Mesenchymal stem cell (in vitro differentiated cells and primary cell): ENCODE measurements at regions not wholly inside any gene's neighbourhood (a gene's known extent, or its start where the extent isn't known, plus 50 kb on each side); places are given as distances from the start of the nearest gene placed in this dataset.
A peak's percentile ranks its signal among the peaks of the same experiment; 100 is the strongest.

Experiments
- DNase-seq: peaks from one replicate; pipeline ENCODE4 v3.0.0-alpha.2; 2013
- H2AFZ ChIP-seq: one replicate; pipeline ENCODE4 v1.6.1; 2013; ENCODE audit warnings: low read depth, mild to moderate bottlenecking, control low read depth, inconsistent platforms, low read length, moderate library complexity
- H2AK5ac ChIP-seq: 2 replicates; pipeline ENCODE4 v1.6.1; 2013; ENCODE audit warnings: low read length, moderate library complexity, mild to moderate bottlenecking, inconsistent platforms; ENCODE audit not compliant: severe bottlenecking
- H2BK120ac ChIP-seq: one replicate; pipeline ENCODE4 v1.6.1; 2013; ENCODE audit warnings: low read depth, mild to moderate bottlenecking, inconsistent platforms, low read length, moderate library complexity
- H2BK12ac ChIP-seq, 2 experiments: one replicate each; pipeline ENCODE4 v1.6.1; 2013; ENCODE audit warnings: inconsistent platforms in 2 of 2, low read length in 2 of 2, mild to moderate bottlenecking in 2 of 2, moderate library complexity in 2 of 2, control low read depth in 1 of 2
- H2BK15ac ChIP-seq: one replicate; pipeline ENCODE4 v1.6.1; 2013; ENCODE audit warnings: mild to moderate bottlenecking, low read depth, inconsistent platforms; ENCODE audit not compliant: poor library complexity, severe bottlenecking
- H2BK5ac ChIP-seq: 2 replicates; pipeline ENCODE4 v1.6.1; 2013; ENCODE audit warnings: low read depth, mild to moderate bottlenecking, low read length, control low read depth, inconsistent platforms; ENCODE audit not compliant: poor library complexity, severe bottlenecking
- H3K14ac ChIP-seq, 2 experiments: one replicate each; pipeline ENCODE4 v1.6.1; 2013; ENCODE audit warnings: inconsistent platforms in 2 of 2, low read length in 2 of 2, control low read depth in 1 of 2, mild to moderate bottlenecking in 1 of 2, moderate library complexity in 1 of 2
- H3K18ac ChIP-seq, 2 experiments: one replicate each; pipeline ENCODE4 v1.6.1; 2013; ENCODE audit warnings: inconsistent platforms in 2 of 2, low read length in 2 of 2, control low read depth in 1 of 2, low read depth in 1 of 2, mild to moderate bottlenecking in 1 of 2
- H3K23ac ChIP-seq, 2 experiments: one replicate each; pipeline ENCODE4 v1.6.1; 2013; ENCODE audit warnings: inconsistent platforms in 2 of 2, low read length in 2 of 2, mild to moderate bottlenecking in 2 of 2, moderate library complexity in 2 of 2, control low read depth in 1 of 2
- H3K27ac ChIP-seq: 2 replicates; pipeline ENCODE4 v1.5.1; 2013; ENCODE audit warnings: mild to moderate bottlenecking, moderate library complexity, low read length, control low read depth, inconsistent platforms; ENCODE audit not compliant: poor library complexity, severe bottlenecking
- H3K27me3 ChIP-seq, 2 experiments: 2 replicates each; pipeline versions ENCODE4 v1.6.1 to v1.7.0; 2013; ENCODE audit warnings: low read length in 2 of 2, mild to moderate bottlenecking in 2 of 2, moderate library complexity in 2 of 2, control low read depth in 1 of 2, inconsistent platforms in 1 of 2; ENCODE audit not compliant: control insufficient read depth in 1 of 2, insufficient read depth in 1 of 2
- H3K36me3 ChIP-seq, 2 experiments: 2 replicates each; pipeline versions ENCODE4 v1.6.1 to v1.7.0; 2013; ENCODE audit warnings: low read length in 2 of 2, control low read depth in 1 of 2, inconsistent platforms in 1 of 2, low read depth in 1 of 2, mild to moderate bottlenecking in 1 of 2; ENCODE audit not compliant: insufficient read depth in 2 of 2, control insufficient read depth in 1 of 2
- H3K4ac ChIP-seq, 2 experiments: one replicate each; pipeline ENCODE4 v1.6.1; 2013; ENCODE audit warnings: inconsistent platforms in 2 of 2, low read length in 2 of 2, mild to moderate bottlenecking in 2 of 2, moderate library complexity in 2 of 2, control low read depth in 1 of 2, low read depth in 1 of 2
- H3K4me1 ChIP-seq: 2 replicates; pipeline ENCODE4 v1.6.1; 2013; ENCODE audit warnings: low read depth, low read length, control low read depth; ENCODE audit not compliant: control insufficient read depth, insufficient read depth
- H3K4me2 ChIP-seq: 2 replicates; pipeline ENCODE4 v1.6.1; 2013; ENCODE audit warnings: low read length, mild to moderate bottlenecking, inconsistent platforms; ENCODE audit not compliant: poor library complexity, severe bottlenecking
- H3K4me3 ChIP-seq, 2 experiments: 2 replicates each; pipeline versions ENCODE4 v1.5.1 to v1.7.0; 2013; ENCODE audit warnings: low read length in 2 of 2, mild to moderate bottlenecking in 2 of 2, control low read depth in 1 of 2, low read depth in 1 of 2; ENCODE audit not compliant: insufficient read depth in 1 of 2
- H3K79me1 ChIP-seq: replicated peaks from 2 replicates; pipeline ENCODE4 v1.6.1; 2013; ENCODE audit warnings: mild to moderate bottlenecking, control low read depth, low read length, inconsistent platforms; ENCODE audit not compliant: poor library complexity, severe bottlenecking
- H3K9ac ChIP-seq: 2 replicates; pipeline ENCODE4 v1.7.0; 2013; ENCODE audit warnings: mild to moderate bottlenecking, low read length, moderate library complexity
- H3K9me3 ChIP-seq: 2 replicates; pipeline ENCODE4 v1.7.0; 2013; ENCODE audit warnings: mild to moderate bottlenecking, low read length; ENCODE audit not compliant: control insufficient read depth
- H4K8ac ChIP-seq: one replicate; pipeline ENCODE4 v1.6.1; 2013; ENCODE audit warnings: inconsistent platforms, mild to moderate bottlenecking, low read length, moderate library complexity
- H4K91ac ChIP-seq: one replicate; pipeline ENCODE4 v1.6.1; 2013; ENCODE audit warnings: mild to moderate bottlenecking, low read length, inconsistent platforms
- WGBS: methylation state at CpG from one replicate; pipeline ENCODE4 v1.1.7; 2013; ENCODE audit warnings: mixed read lengths; 5-methylcytosine and 5-hydroxymethylcytosine counted together

DNA sequence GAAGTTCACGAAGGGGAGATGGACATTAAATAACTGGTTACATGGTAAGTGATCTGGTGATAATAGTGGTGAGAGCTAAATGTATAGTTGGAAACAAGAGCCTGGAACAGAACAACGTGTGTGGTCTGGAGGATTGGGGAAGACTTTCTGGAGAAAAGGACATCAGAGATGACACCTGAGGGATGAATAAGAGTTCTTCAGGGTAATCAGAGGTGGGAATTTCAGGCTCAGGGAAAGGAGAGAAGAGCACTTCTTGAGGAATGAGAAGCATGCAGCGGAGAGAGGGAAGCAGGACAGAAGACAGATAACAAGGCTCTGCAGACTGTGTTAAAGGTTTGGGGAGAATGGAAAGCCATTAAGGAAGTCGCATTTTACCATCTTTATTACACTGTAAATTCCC lies 450.7 kb downstream of the TNS1 start:
- no peak overlapping the region for H3K4me2 ChIP-seq
- H3K27ac ChIP-seq: peak overlapping the region; percentile 83
- H2AFZ ChIP-seq: no peak overlapping the region
- H4K91ac ChIP-seq: no peak overlapping the region
- peak overlapping the region; percentile 45 for H2BK5ac ChIP-seq
- H2BK15ac ChIP-seq: no peak overlapping the region
- H2AK5ac ChIP-seq: peak overlapping the region; percentile 86
- no peaks in the 10 kb centered on the region for H3K9me3 ChIP-seq
- H3K36me3 ChIP-seq: no peaks in the 10 kb centered on the region
- H3K4ac ChIP-seq: peak overlapping the region in 1 of 2 experiments; percentile 73
- H2BK120ac ChIP-seq: no peak overlapping the region
- no peak overlapping the region for H3K23ac ChIP-seq
- no peaks in the 10 kb centered on the region for H3K79me1 ChIP-seq
- peaks cover 7% of the 10 kb centered on the region for H3K4me1 ChIP-seq
- DNase-seq: no peak
- H3K27me3 ChIP-seq: peaks cover 0 to 8% of the 10 kb centered on the region in 2 experiments
- H3K18ac ChIP-seq: peak overlapping the region in 1 of 2 experiments; percentile 64
- no peak overlapping the region for H3K14ac ChIP-seq
- H2BK12ac ChIP-seq: no peak overlapping the region
- no peak overlapping the region for H3K4me3 ChIP-seq
- no peak overlapping the region for H3K9ac ChIP-seq
- 36% methylated on average over 4 of the region's 4 CpGs for WGBS
- H4K8ac ChIP-seq: no peak overlapping the region

- peak; percentile 51 for DNase-seq
- H3K4me2 ChIP-seq: no peak overlapping the region
- H2BK15ac ChIP-seq: no peak overlapping the region
- peak overlapping the region; percentile 83 for H3K27ac ChIP-seq
- H3K27me3 ChIP-seq: peaks cover 0 to 3% of the 10 kb centered on the region in 2 experiments
- peaks cover 3% of the 10 kb centered on the region for H3K9me3 ChIP-seq
- no peak overlapping the region for H3K14ac ChIP-seq
- no peaks in the 10 kb centered on the region for H3K79me1 ChIP-seq
- no peak overlapping the region for H4K91ac ChIP-seq
- no peak overlapping the region for H3K23ac ChIP-seq
- peak overlapping the region; percentile 86 for H2AK5ac ChIP-seq
- H3K36me3 ChIP-seq: no peaks in the 10 kb centered on the region
- no peak overlapping the region for H2AFZ ChIP-seq
- H3K18ac ChIP-seq: peak overlapping the region in 1 of 2 experiments; percentile 23
- H2BK12ac ChIP-seq: peak overlapping the region in 1 of 2 experiments; percentile 54
- peak overlapping the region; percentile 60 for H4K8ac ChIP-seq
- H3K4ac ChIP-seq: no peak overlapping the region
- H2BK120ac ChIP-seq: no peak overlapping the region
- H3K4me1 ChIP-seq: peaks cover 7% of the 10 kb centered on the region
- no peak overlapping the region for H3K9ac ChIP-seq
- H3K4me3 ChIP-seq: no peak overlapping the region
- 2% methylated on average over 3 of the region's 3 CpGs for WGBS
- peak overlapping the region; percentile 45 for H2BK5ac ChIP-seq
Observed at GRCh38 chr2:217551252-217551899, 451.4 kb downstream of the TNS1 start.

GRCh38 chr2:217539126-217539525 lies 463.7 kb downstream of the TNS1 start:
- Histone ChIP-seq H3K79me1 (no peaks in the 10 kb centered on the region), H3K27ac (peak overlapping the region; percentile 48), H2BK15ac (no peak overlapping the region), H3K4ac (no peak overlapping the region), H4K8ac (no peak overlapping the region), H3K14ac (no peak overlapping the region), H2BK5ac (peak overlapping the region; percentile 45), H2AK5ac (peak overlapping the region; percentile 92), H3K4me3 (no peak overlapping the region), H3K9me3 (no peaks in the 10 kb centered on the region), H3K27me3 (peaks cover 0 to 5% of the 10 kb centered on the region in 2 experiments), H3K4me2 (no peak overlapping the region), H2BK120ac (no peak overlapping the region), H2AFZ (no peak overlapping the region), H3K23ac (no peak overlapping the region), H4K91ac (no peak overlapping the region), H3K9ac (no peak overlapping the region), H3K4me1 (peaks cover 3% of the 10 kb centered on the region), H2BK12ac (no peak overlapping the region), H3K18ac (no peak overlapping the region), H3K36me3 (no peaks in the 10 kb centered on the region)
- 72% methylated on average over 2 of the region's 2 CpGs for WGBS
- no peak for DNase-seq

- Histone ChIP-seq H3K27me3 (peaks cover 0 to 5% of the 10 kb centered on the region in 2 experiments), H3K14ac (no peak overlapping the region), H3K9ac (no peak overlapping the region), H2AK5ac (peak overlapping the region; percentile 92), H2BK15ac (no peak overlapping the region), H3K4ac (no peak overlapping the region), H2BK120ac (no peak overlapping the region), H4K91ac (no peak overlapping the region), H4K8ac (no peak overlapping the region), H3K36me3 (no peaks in the 10 kb centered on the region), H2BK5ac (peak overlapping the region; percentile 45), H3K79me1 (no peaks in the 10 kb centered on the region), H3K4me2 (no peak overlapping the region), H3K4me1 (peaks cover 3% of the 10 kb centered on the region), H3K4me3 (no peak overlapping the region), H3K9me3 (no peaks in the 10 kb centered on the region), H3K27ac (peak overlapping the region; percentile 48), H3K18ac (no peak overlapping the region), H3K23ac (no peak overlapping the region), H2BK12ac (no peak overlapping the region), H2AFZ (no peak overlapping the region)
- no peak for DNase-seq
- WGBS: 84% methylated on average over 2 of the region's 2 CpGs
Observed at GRCh38 chr2:217538719-217539118, 464.1 kb downstream of the TNS1 start.
